IMR-90 (cell line): ENCODE measurements at regions not wholly inside any gene's neighbourhood (a gene's known extent, or its start where the extent isn't known, plus 50 kb on each side); places are given as distances from the start of the nearest gene placed in this dataset.

Experiments
- ATAC-seq: fragments of 200-7000 bp; cut with Tn5 transposase; 2 replicates; pipeline ENCODE4 v1.9.1; 2020; ENCODE audit warnings: low read depth, mild to moderate bottlenecking, moderate library complexity
- BruUV-seq: library from RNA; stranded (reverse); fragments of 400-500 nt; replicated peaks from 2 replicates; lab custom pipeline; 2021; lab: Mats Ljungman, UMichigan
- CTCF ChIA-PET: fragments of 300-600 bp; formaldehyde crosslinking; extraction: SDS; loops from one replicate; lab custom pipeline; 2021; ENCODE audit warnings: antibody characterized with exemption; lab: Yijun Ruan, JAX
- POLR2A ChIA-PET: fragments of 300-600 bp; sonication (Branson Sonifier 250); formaldehyde crosslinking; loops from one replicate; lab custom pipeline; 2022; ENCODE audit warnings: antibody characterized with exemption; ENCODE audit not compliant: unreplicated experiment; lab: Charles Lee
- DNase-seq: peaks from one replicate; pipeline ENCODE4 v3.0.0; 2013
- H2AFZ ChIP-seq: replicated peaks from 2 replicates; pipeline ENCODE3; 2013; ENCODE audit warnings: low read length, mild to moderate bottlenecking; ENCODE audit not compliant: poor library complexity
- H2AK5ac ChIP-seq: 2 replicates; pipeline ENCODE4 v1.6.1; 2013; ENCODE audit warnings: low read depth, low read length, inconsistent platforms
- H2AK9ac ChIP-seq: replicated peaks from 2 replicates; pipeline ENCODE3; 2013; ENCODE audit warnings: mild to moderate bottlenecking, low read depth, low read length, moderate library complexity; ENCODE audit not compliant: poor library complexity
- H2BK120ac ChIP-seq: 2 replicates; pipeline ENCODE4 v1.6.1; 2013; ENCODE audit warnings: low read depth, low read length, inconsistent platforms
- H2BK15ac ChIP-seq: 3 replicates; pipeline ENCODE4 v1.6.1; 2013; ENCODE audit warnings: low read depth, low read length, inconsistent platforms
- H2BK20ac ChIP-seq: 2 replicates; pipeline ENCODE4 v1.6.1; 2013; ENCODE audit warnings: low read depth, mild to moderate bottlenecking, inconsistent platforms, low read length, moderate library complexity
- H2BK5ac ChIP-seq: 2 replicates; pipeline ENCODE4 v1.6.1; 2013; ENCODE audit warnings: mild to moderate bottlenecking, low read depth, low read length, inconsistent platforms; ENCODE audit not compliant: poor library complexity, severe bottlenecking
- H3K14ac ChIP-seq: replicated peaks from 2 replicates; pipeline ENCODE4 v1.6.1; 2013; ENCODE audit warnings: low read depth, low read length, inconsistent platforms
- H3K18ac ChIP-seq: 2 replicates; pipeline ENCODE4 v1.6.1; 2013; ENCODE audit warnings: low read depth, low read length, control low read depth
- H3K23ac ChIP-seq: 2 replicates; pipeline ENCODE4 v1.6.1; 2013; ENCODE audit warnings: low read depth, low read length, inconsistent platforms
- H3K27ac ChIP-seq: 2 replicates; pipeline ENCODE4 v1.5.1; 2013; ENCODE audit warnings: mild to moderate bottlenecking, control low read depth, low read length; ENCODE audit not compliant: insufficient read depth
- H3K27me3 ChIP-seq: 2 replicates; pipeline ENCODE4 v1.6.1; 2013; ENCODE audit warnings: low read length; ENCODE audit not compliant: control insufficient read depth, insufficient read depth
- H3K36me3 ChIP-seq: 2 replicates; pipeline ENCODE4 v1.6.1; 2013; ENCODE audit warnings: low read length, mixed read lengths; ENCODE audit not compliant: control insufficient read depth, insufficient read depth
- H3K4ac ChIP-seq: 2 replicates; pipeline ENCODE4 v1.6.1; 2013; ENCODE audit warnings: low read depth, low read length, inconsistent platforms
- H3K4me1 ChIP-seq: 2 replicates; pipeline ENCODE4 v1.6.1; 2013; ENCODE audit warnings: low read length, mixed read lengths; ENCODE audit not compliant: control insufficient read depth, insufficient read depth
- H3K4me2 ChIP-seq: 2 replicates; pipeline ENCODE4 v1.6.1; 2013; ENCODE audit warnings: low read depth, mild to moderate bottlenecking, control low read depth, low read length, moderate library complexity
- H3K4me3 ChIP-seq: 2 replicates; pipeline ENCODE4 v1.5.1; 2013; ENCODE audit warnings: low read depth, mild to moderate bottlenecking, control low read depth, low read length, moderate library complexity; ENCODE audit not compliant: insufficient read depth
- H3K56ac ChIP-seq: 2 replicates; pipeline ENCODE4 v1.6.1; 2013; ENCODE audit warnings: low read length, inconsistent platforms; ENCODE audit not compliant: insufficient read depth; ENCODE audit errors: extremely low read depth
- H3K79me1 ChIP-seq, 2 experiments: 2 replicates each; pipeline ENCODE4 v1.6.1; 2013; ENCODE audit warnings: low read length in 2 of 2, inconsistent platforms in 1 of 2, low read depth in 1 of 2
- H3K9ac ChIP-seq: 2 replicates; pipeline ENCODE4 v1.6.1; 2013; ENCODE audit warnings: low read depth, low read length, control low read depth
- H3K9me1 ChIP-seq: 2 replicates; pipeline ENCODE4 v1.6.1; 2013; ENCODE audit warnings: low read length, inconsistent platforms; ENCODE audit not compliant: insufficient read depth
- H3K9me3 ChIP-seq: 2 replicates; pipeline ENCODE4 v1.6.1; 2013; ENCODE audit warnings: low read length; ENCODE audit not compliant: control insufficient read depth, insufficient read depth
- H4K20me1 ChIP-seq: 2 replicates; pipeline ENCODE4 v1.6.1; 2013; ENCODE audit warnings: low read length, inconsistent platforms; ENCODE audit not compliant: insufficient read depth
- H4K5ac ChIP-seq: 2 replicates; pipeline ENCODE4 v1.6.1; 2013; ENCODE audit warnings: mild to moderate bottlenecking, low read depth, low read length, control low read depth
- H4K8ac ChIP-seq, 2 experiments: 2 replicates each; pipeline ENCODE4 v1.6.1; 2013; ENCODE audit warnings: low read depth in 2 of 2, low read length in 2 of 2, control low read depth in 1 of 2, inconsistent platforms in 1 of 2
- H4K91ac ChIP-seq: 2 replicates; pipeline ENCODE4 v1.6.1; 2013; ENCODE audit warnings: low read depth, low read length, inconsistent platforms; ENCODE audit not compliant: insufficient read depth
- BHLHE40 ChIP-seq: fragments of 150-350 bp; IDR thresholded peaks from 2 replicates; pipeline ENCODE4 v1.6.1; 2016; ENCODE audit warnings: mild to moderate bottlenecking, low read depth, low read length
- CEBPB ChIP-seq: IDR thresholded peaks from 2 replicates; pipeline ENCODE4 v1.6.1; 2012; ENCODE audit warnings: low read depth, low read length, improper control_type of control experiment
- CHD1 ChIP-seq: IDR thresholded peaks from 2 replicates; pipeline ENCODE4 v1.6.1; 2012; ENCODE audit warnings: low read depth, low read length, improper control_type of control experiment
- CTCF ChIP-seq: conservative IDR thresholded peaks from 2 replicates; pipeline ENCODE4 v1.5.1; 2012; ENCODE audit warnings: mild to moderate bottlenecking, low read depth, low read length, improper control_type of control experiment
- ELK1 ChIP-seq: fragments of 150-350 bp; IDR thresholded peaks from 2 replicates; pipeline ENCODE4 v1.6.1; 2016; ENCODE audit warnings: low read depth, mild to moderate bottlenecking, low read length, moderate library complexity, borderline replicate concordance
- FOS ChIP-seq: fragments of 150-350 bp; IDR thresholded peaks from 2 replicates; pipeline ENCODE4 v1.6.1; 2016; ENCODE audit warnings: low read depth, low read length
- MAFK ChIP-seq: IDR thresholded peaks from 2 replicates; pipeline ENCODE4 v1.6.1; 2012; ENCODE audit warnings: low read depth, low read length, improper control_type of control experiment
- MAZ ChIP-seq: IDR thresholded peaks from 2 replicates; pipeline ENCODE4 v1.6.1; 2012; ENCODE audit warnings: low read depth, mild to moderate bottlenecking, low read length, improper control_type of control experiment, moderate library complexity, borderline replicate concordance
- MXI1 ChIP-seq: IDR thresholded peaks from 2 replicates; pipeline ENCODE4 v1.6.1; 2012; ENCODE audit warnings: low read depth, mild to moderate bottlenecking, low read length, moderate library complexity, borderline replicate concordance
- NFE2L2 ChIP-seq: fragments of 150-350 bp; IDR thresholded peaks from 2 replicates; pipeline ENCODE4 v1.6.1; 2016; ENCODE audit warnings: low read depth, mild to moderate bottlenecking, low read length
- POLR2A ChIP-seq: IDR thresholded peaks from 2 replicates; pipeline ENCODE4 v1.6.1; 2012; ENCODE audit warnings: mild to moderate bottlenecking, low read depth, low read length
- RAD21 ChIP-seq: IDR thresholded peaks from 2 replicates; pipeline ENCODE4 v1.6.1; 2012; ENCODE audit warnings: low read length, improper control_type of control experiment
- RCOR1 ChIP-seq: IDR thresholded peaks from 2 replicates; pipeline ENCODE4 v1.6.1; 2012; ENCODE audit warnings: mild to moderate bottlenecking, low read length, improper control_type of control experiment; ENCODE audit not compliant: insufficient replicate concordance
- RFX5 ChIP-seq: IDR thresholded peaks from 2 replicates; pipeline ENCODE4 v1.8.0; 2012; ENCODE audit warnings: low read depth, mild to moderate bottlenecking, low read length, moderate library complexity
- SMC3 ChIP-seq: fragments of 150-350 bp; IDR thresholded peaks from 2 replicates; pipeline ENCODE4 v1.6.1; 2016; ENCODE audit warnings: low read depth, mild to moderate bottlenecking, antibody characterized with exemption, low read length, moderate library complexity
- USF2 ChIP-seq: fragments of 150-350 bp; IDR thresholded peaks from 2 replicates; pipeline ENCODE4 v1.6.1; 2017; ENCODE audit warnings: mild to moderate bottlenecking, antibody characterized with exemption, low read length, low read depth
- WGBS, 2 experiments: methylation state at CpG; one replicate each; pipeline versions ENCODE4 v1.1.5 to v1.1.7; 2013; ENCODE audit warnings: missing lambda C conversion rate in 2 of 2; ENCODE audit not compliant: insufficient read length in 1 of 2; ENCODE audit errors: extremely low coverage in 2 of 2; 5-methylcytosine and 5-hydroxymethylcytosine counted together
- dilution Hi-C: fragments of 300-500 bp; cut with HindIII; formaldehyde crosslinking; loops from one replicate; pipeline ENCODE4 v1.14.3; 2018; ENCODE audit warnings: low sequenced_read_pairs; ENCODE audit not compliant: unreplicated experiment
- in situ Hi-C: fragments of 300-500 bp; cut with MboI; formaldehyde crosslinking; loops from 3 replicates; pipeline ENCODE4 v1.14.3; 2019; ENCODE audit warnings: low sequenced_read_pairs, inconsistent platforms, mixed read lengths
- intact Hi-C: fragments of 100-400 bp; cut with micrococcal nuclease; formaldehyde crosslinking; loops from 2 replicates; pipeline ENCODE4 v1.10.0; 2022

GRCh38 chr18:29741461-29741860 is 1301.1 kb downstream of the DSC3 start:
- Histone ChIP-seq H2BK20ac (no peak overlapping the region), H3K27ac (no peak overlapping the region), H4K91ac (no peak overlapping the region), H3K14ac (no peak overlapping the region), H3K4me2 (no peak overlapping the region), H3K18ac (no peak overlapping the region), H2AK9ac (no peak overlapping the region), H3K4me3 (no peak overlapping the region), H3K56ac (no peak overlapping the region), H3K9me1 (0 out of 2 replicates have a peak, but pooled peaks cover 2% of the 10 kb centered on the region), H2AFZ (no peak overlapping the region), H3K27me3 (no peaks in the 10 kb centered on the region), H4K20me1 (no peaks in the 10 kb centered on the region), H3K4ac (no peak overlapping the region), H2BK15ac (no peak overlapping the region), H3K9me3 (no peaks in the 10 kb centered on the region), H3K36me3 (no peaks in the 10 kb centered on the region), H4K5ac (no peak overlapping the region), H3K4me1 (no peaks in the 10 kb centered on the region), H2BK120ac (no peak overlapping the region), H3K9ac (no peak overlapping the region), H3K23ac (no peak overlapping the region), H4K8ac (no peak overlapping the region), H2AK5ac (no peak overlapping the region), H3K79me1 (no peaks in the 10 kb centered on the region), H2BK5ac (no peak overlapping the region)
- dilution Hi-C loops: no loop called here
- ChIA-PET POLR2A (no interaction called here), CTCF (no interaction called here)
- no peak for ATAC-seq
- no peak for TF ChIP-seq MAFK
- TF ChIP-seq ELK1: no peak
- no peak for TF ChIP-seq RCOR1
- TF ChIP-seq FOS: no peak
- no peak for TF ChIP-seq SMC3
- TF ChIP-seq MAZ: no peak
- no peak for TF ChIP-seq RFX5
- no peak for TF ChIP-seq BHLHE40
- no peak for TF ChIP-seq POLR2A
- no peak for TF ChIP-seq NFE2L2
- no peak for TF ChIP-seq CHD1
- TF ChIP-seq USF2: no peak
- no peak for TF ChIP-seq CEBPB
- TF ChIP-seq RAD21: no peak
- no peak for TF ChIP-seq CTCF
- TF ChIP-seq MXI1: no peak
- DNase-seq: no peak
- no CpG with 5 or more reads among the region's 1 CpG for WGBS, 2 experiments
- intact Hi-C loops: no loop called here
- BruUV-seq: no TSS peak
- in situ Hi-C loops: no loop called here
